Astrocyte (in vitro differentiated cells and primary cell): ENCODE measurements at regions not wholly inside any gene's neighbourhood (a gene's known extent, or its start where the extent isn't known, plus 50 kb on each side); places are given as distances from the start of the nearest gene placed in this dataset.
A peak's percentile ranks its signal among the peaks of the same experiment; 100 is the strongest.

Experiments
- DNase-seq: peaks from one replicate; pipeline ENCODE4 v3.0.0-alpha.2; 2010; ENCODE audit warnings: low read depth
- FAIRE-seq: peaks from 2 replicates; lab custom pipeline; 2011; peaks lifted over from hg19 to GRCh38; lab: Jason Lieb, UNC
- H2AFZ ChIP-seq: 2 replicates; pipeline ENCODE4 v1.6.0; 2012; ENCODE audit warnings: low read depth, low read length, inconsistent platforms
- H3K27ac ChIP-seq: 2 replicates; pipeline ENCODE4 v1.5.1; 2011; ENCODE audit warnings: low read depth, low read length, inconsistent platforms
- H3K27me3 ChIP-seq: 2 replicates; pipeline ENCODE4 v1.6.0; 2011; ENCODE audit warnings: low read length, inconsistent platforms; ENCODE audit not compliant: insufficient read depth
- H3K36me3 ChIP-seq: 2 replicates; pipeline ENCODE4 v1.5.1; 2011; ENCODE audit warnings: low read length, inconsistent platforms; ENCODE audit not compliant: insufficient read depth
- H3K4me1 ChIP-seq: 2 replicates; pipeline ENCODE4 v1.5.1; 2011; ENCODE audit warnings: low read length, inconsistent platforms; ENCODE audit not compliant: insufficient read depth
- H3K4me2 ChIP-seq: 2 replicates; pipeline ENCODE4 v1.6.0; 2012; ENCODE audit warnings: low read length, inconsistent platforms
- H3K4me3 ChIP-seq: 2 replicates; pipeline ENCODE4 v1.5.1; 2011; ENCODE audit warnings: low read depth, mild to moderate bottlenecking, low read length, inconsistent platforms; ENCODE audit not compliant: insufficient read depth
- H3K79me2 ChIP-seq: 2 replicates; pipeline ENCODE4 v1.6.0; 2012; ENCODE audit warnings: mild to moderate bottlenecking, low read length, inconsistent platforms; ENCODE audit not compliant: insufficient read depth
- H3K9ac ChIP-seq: 2 replicates; pipeline ENCODE4 v1.6.0; 2012; ENCODE audit warnings: mild to moderate bottlenecking, low read length, inconsistent platforms
- H3K9me3 ChIP-seq: 2 replicates; pipeline ENCODE4 v1.5.1; 2012; ENCODE audit warnings: low read depth, mild to moderate bottlenecking, low read length, inconsistent platforms; ENCODE audit not compliant: insufficient read depth
- H4K20me1 ChIP-seq: 2 replicates; pipeline ENCODE4 v1.6.0; 2012; ENCODE audit warnings: low read length, inconsistent platforms; ENCODE audit not compliant: insufficient read depth
- H3K27ac Mint-ChIP-seq: one replicate; pipeline ENCODE4 v1.8.0; 2021; ENCODE audit warnings: mild to moderate bottlenecking, mixed read lengths; ENCODE audit not compliant: unreplicated experiment
- H3K27me3 Mint-ChIP-seq: one replicate; pipeline ENCODE4 v1.8.0; 2021; ENCODE audit warnings: low read depth, mixed read lengths; ENCODE audit not compliant: unreplicated experiment
- H3K36me3 Mint-ChIP-seq: one replicate; pipeline ENCODE4 v1.8.0; 2021; ENCODE audit warnings: low read depth, mixed read lengths; ENCODE audit not compliant: unreplicated experiment
- H3K4me1 Mint-ChIP-seq: one replicate; pipeline ENCODE4 v1.8.0; 2021; ENCODE audit warnings: low read depth, mixed read lengths; ENCODE audit not compliant: unreplicated experiment
- H3K4me3 Mint-ChIP-seq: one replicate; pipeline ENCODE4 v1.8.0; 2021; ENCODE audit warnings: mild to moderate bottlenecking, moderate library complexity, mixed read lengths; ENCODE audit not compliant: unreplicated experiment
- H3K9me3 Mint-ChIP-seq: one replicate; pipeline ENCODE4 v1.8.0; 2021; ENCODE audit warnings: mild to moderate bottlenecking, mixed read lengths; ENCODE audit not compliant: unreplicated experiment
- CTCF ChIP-seq: IDR thresholded peaks from 2 replicates; pipeline ENCODE4 v1.5.1; 2011; ENCODE audit warnings: low read depth, mild to moderate bottlenecking, inconsistent platforms, low read length, moderate library complexity; ENCODE audit not compliant: insufficient read depth
- EZH2 ChIP-seq: IDR thresholded peaks from 2 replicates; pipeline ENCODE4 v1.6.1; 2012; ENCODE audit warnings: mild to moderate bottlenecking, low read length, inconsistent platforms; ENCODE audit not compliant: insufficient read depth

GRCh38 chr5:173823274-173823644, 64.9 kb upstream of the CPEB4 start:
- no peaks in the 10 kb centered on the region for H3K27me3 Mint-ChIP-seq
- Histone ChIP-seq H3K9me3 (peaks cover 5% of the 10 kb centered on the region), H2AFZ (no peak overlapping the region), H3K4me2 (no peak overlapping the region), H3K27ac (no peak overlapping the region), H3K79me2 (no peaks in the 10 kb centered on the region), H3K9ac (peak overlapping the region; percentile 29), H3K4me3 (no peak overlapping the region), H3K4me1 (peaks cover 23% of the 10 kb centered on the region), H4K20me1 (no peaks in the 10 kb centered on the region), H3K27me3 (no peaks in the 10 kb centered on the region), H3K36me3 (no peaks in the 10 kb centered on the region)
- no peak overlapping the region for H3K27ac Mint-ChIP-seq
- no peak overlapping the region for H3K4me3 Mint-ChIP-seq
- H3K36me3 Mint-ChIP-seq, result no peaks in the 10 kb centered on the region
- FAIRE-seq (no peak), DNase-seq (no peak)
- TF ChIP-seq EZH2, result no peak
- no peak for TF ChIP-seq CTCF
- peaks cover 7% of the 10 kb centered on the region for H3K9me3 Mint-ChIP-seq
- peaks cover 32% of the 10 kb centered on the region for H3K4me1 Mint-ChIP-seq

- Histone ChIP-seq H3K27me3 (no peaks in the 10 kb centered on the region), H3K36me3 (no peaks in the 10 kb centered on the region), H3K79me2 (no peaks in the 10 kb centered on the region), H4K20me1 (no peaks in the 10 kb centered on the region), H3K4me3 (no peak overlapping the region), H3K4me2 (peak overlapping the region; percentile 58), H3K9ac (peak overlapping the region; percentile 39), H3K4me1 (peaks cover 23% of the 10 kb centered on the region), H3K9me3 (peaks cover 5% of the 10 kb centered on the region), H3K27ac (peak overlapping the region; percentile 66), H2AFZ (no peak overlapping the region)
- Mint-ChIP-seq H3K27ac (peak overlapping the region; percentile 94), H3K9me3 (peaks cover 8% of the 10 kb centered on the region), H3K4me1 (peaks cover 32% of the 10 kb centered on the region), H3K36me3 (no peaks in the 10 kb centered on the region), H3K27me3 (peaks cover 2% of the 10 kb centered on the region), H3K4me3 (no peak overlapping the region)
- FAIRE-seq, result no peak
- TF ChIP-seq CTCF, result no peak
- TF ChIP-seq EZH2, result no peak
- DNase-seq, result peak; percentile 86
Measured at GRCh38 chr5:173823721-173824567, 64.2 kb upstream of the CPEB4 start.
